H9 (cell line): ENCODE measurements at regions not wholly inside any gene's neighbourhood (a gene's known extent, or its start where the extent isn't known, plus 50 kb on each side); places are given as distances from the start of the nearest gene placed in this dataset.

Experiments used
- DNase-seq: peaks from one replicate; pipeline ENCODE4 v3.0.0-alpha.2; 2017
- H2AFZ ChIP-seq: one replicate; pipeline ENCODE4 v1.6.1; 2013; ENCODE audit warnings: mild to moderate bottlenecking, low read length, control low read depth, moderate library complexity
- H2AK5ac ChIP-seq: 2 replicates; pipeline ENCODE4 v1.6.1; 2013; ENCODE audit warnings: low read length, control low read depth, mixed read lengths; ENCODE audit not compliant: insufficient read length
- H2BK120ac ChIP-seq: one replicate; pipeline ENCODE4 v1.6.1; 2013; ENCODE audit warnings: low read depth, mild to moderate bottlenecking, low read length, control low read depth, inconsistent platforms; ENCODE audit not compliant: poor library complexity, severe bottlenecking
- H2BK12ac ChIP-seq: 2 replicates; pipeline ENCODE4 v1.6.1; 2013; ENCODE audit warnings: low read length, control low read depth, mixed read lengths, low read depth; ENCODE audit not compliant: insufficient read length
- H2BK15ac ChIP-seq: 2 replicates; pipeline ENCODE4 v1.6.1; 2013; ENCODE audit warnings: low read depth, low read length, control low read depth
- H2BK20ac ChIP-seq: one replicate; pipeline ENCODE4 v1.6.1; 2013; ENCODE audit warnings: low read depth, mild to moderate bottlenecking, low read length, control low read depth, inconsistent platforms; ENCODE audit not compliant: poor library complexity, severe bottlenecking
- H2BK5ac ChIP-seq: 2 replicates; pipeline ENCODE4 v1.6.1; 2013; ENCODE audit warnings: low read length, control low read depth, mixed read lengths; ENCODE audit not compliant: insufficient read length
- H3K14ac ChIP-seq: 2 replicates; pipeline ENCODE4 v1.6.1; 2013; ENCODE audit warnings: low read length, control low read depth; ENCODE audit not compliant: insufficient read depth
- H3K18ac ChIP-seq: 2 replicates; pipeline ENCODE4 v1.6.1; 2013; ENCODE audit warnings: low read depth, mild to moderate bottlenecking, mixed read lengths, low read length, control low read depth; ENCODE audit not compliant: insufficient read length
- H3K23ac ChIP-seq: 2 replicates; pipeline ENCODE4 v1.6.1; 2013; ENCODE audit warnings: low read length, control low read depth, mixed read lengths, low read depth; ENCODE audit not compliant: insufficient read length
- H3K23me2 ChIP-seq: 2 replicates; pipeline ENCODE4 v1.6.1; 2013; ENCODE audit warnings: low read depth, mild to moderate bottlenecking, mixed read lengths, low read length, control low read depth; ENCODE audit not compliant: insufficient read length, poor library complexity, severe bottlenecking
- H3K27ac ChIP-seq: 2 replicates; pipeline ENCODE4 v1.5.1; 2013; ENCODE audit warnings: low read length, control low read depth, mixed read lengths, low read depth; ENCODE audit not compliant: insufficient read length
- H3K27me3 ChIP-seq: 2 replicates; pipeline ENCODE4 v1.6.1; 2013; ENCODE audit warnings: low read length, control low read depth, inconsistent platforms; ENCODE audit not compliant: insufficient read depth
- H3K4ac ChIP-seq: 2 replicates; pipeline ENCODE4 v1.6.1; 2013; ENCODE audit warnings: low read depth, mild to moderate bottlenecking, control low read depth, inconsistent platforms, low read length, moderate library complexity
- H3K4me1 ChIP-seq: 2 replicates; pipeline ENCODE4 v1.6.1; 2013; ENCODE audit warnings: low read length, control low read depth, inconsistent platforms; ENCODE audit not compliant: insufficient read depth
- H3K4me2 ChIP-seq: 2 replicates; pipeline ENCODE4 v1.6.1; 2013; ENCODE audit warnings: low read length, control low read depth, mixed read lengths; ENCODE audit not compliant: insufficient read length, insufficient read depth
- H3K56ac ChIP-seq: 2 replicates; pipeline ENCODE4 v1.6.1; 2013; ENCODE audit warnings: low read depth, mild to moderate bottlenecking, mixed read lengths, low read length, control low read depth; ENCODE audit not compliant: insufficient read length
- H3K79me1 ChIP-seq: 2 replicates; pipeline ENCODE4 v1.6.1; 2013; ENCODE audit warnings: low read depth, mild to moderate bottlenecking, moderate library complexity, low read length, control low read depth, inconsistent platforms; ENCODE audit not compliant: insufficient read depth, poor library complexity, severe bottlenecking
- H3K79me2 ChIP-seq: 2 replicates; pipeline ENCODE4 v1.6.1; 2013; ENCODE audit warnings: low read length, control low read depth, inconsistent platforms; ENCODE audit not compliant: insufficient read depth
- H3K9ac ChIP-seq: 2 replicates; pipeline ENCODE4 v1.6.1; 2013; ENCODE audit warnings: low read length, control low read depth, mixed read lengths; ENCODE audit not compliant: insufficient read length; ENCODE audit errors: extremely low read depth
- H3K9me3 ChIP-seq: one replicate; pipeline ENCODE4 v1.6.1; 2013; ENCODE audit warnings: low read depth, low read length, inconsistent platforms; ENCODE audit not compliant: control insufficient read depth
- H3T11ph ChIP-seq: one replicate; pipeline ENCODE4 v1.6.1; 2013; ENCODE audit warnings: mild to moderate bottlenecking, low read length, control low read depth, inconsistent platforms
- H4K20me1 ChIP-seq: one replicate; pipeline ENCODE4 v1.6.1; 2013; ENCODE audit not compliant: control insufficient read depth, insufficient read length, insufficient read depth
- H4K5ac ChIP-seq: 2 replicates; pipeline ENCODE4 v1.6.1; 2013; ENCODE audit warnings: low read depth, mild to moderate bottlenecking, mixed read lengths, low read length, control low read depth; ENCODE audit not compliant: insufficient read length
- H4K8ac ChIP-seq: replicated peaks from 2 replicates; pipeline ENCODE4 v1.6.1; 2013; ENCODE audit warnings: low read length, control low read depth, mixed read lengths, low read depth; ENCODE audit not compliant: insufficient read length
- H4K91ac ChIP-seq: 2 replicates; pipeline ENCODE4 v1.6.1; 2013; ENCODE audit warnings: low read depth, mild to moderate bottlenecking, moderate library complexity, mixed read lengths, low read length, control low read depth; ENCODE audit not compliant: insufficient read length
- H3K27ac Mint-ChIP-seq, 3 experiments: 2 replicates in 2 of 3; 3 replicates in 1 of 3; pipeline ENCODE4 v1.8.0; 2020 to 2021; ENCODE audit warnings: mixed read lengths in 3 of 3, mild to moderate bottlenecking in 1 of 3, moderate library complexity in 1 of 3
- H3K27me3 Mint-ChIP-seq: 2 replicates; pipeline ENCODE4 v1.8.0; 2021; ENCODE audit warnings: low read depth, mild to moderate bottlenecking, moderate library complexity, mixed read lengths
- H3K36me3 Mint-ChIP-seq, 3 experiments: 2 replicates in 2 of 3; 3 replicates in 1 of 3; pipeline ENCODE4 v1.8.0; 2020 to 2021; ENCODE audit warnings: low read depth in 3 of 3, mixed read lengths in 3 of 3; ENCODE audit not compliant: insufficient read depth in 1 of 3
- H3K4me1 Mint-ChIP-seq, 2 experiments: 2 replicates each; pipeline ENCODE4 v1.8.0; 2020; ENCODE audit warnings: mixed read lengths in 2 of 2
- H3K4me3 Mint-ChIP-seq, 2 experiments: 2 replicates in 1 of 2; 3 replicates in 1 of 2; pipeline ENCODE4 v1.8.0; 2020 to 2021; ENCODE audit warnings: mild to moderate bottlenecking in 2 of 2, mixed read lengths in 2 of 2, moderate library complexity in 1 of 2
- H3K9me3 Mint-ChIP-seq, 2 experiments: 2 replicates in 1 of 2; 3 replicates in 1 of 2; pipeline ENCODE4 v1.8.0; 2020; ENCODE audit warnings: mild to moderate bottlenecking in 2 of 2, mixed read lengths in 2 of 2, moderate library complexity in 1 of 2
- CTCF ChIP-seq: fragments of 200-600 bp; sonication (generic); conservative IDR thresholded peaks from 3 replicates; pipeline ENCODE4 v1.8.0; 2021; ENCODE audit warnings: antibody characterized with exemption, mild to moderate bottlenecking
- WGBS: extraction: QIAGEN DNeasy Blood & Tissue Kit; methylation state at CpG from one replicate; pipeline ENCODE4 v1.1.7; 2013; ENCODE audit warnings: missing lambda C conversion rate, low lambda C conversion rate, mixed read lengths; ENCODE audit not compliant: insufficient read length; ENCODE audit errors: extremely low coverage; 5-methylcytosine and 5-hydroxymethylcytosine counted together

DNA sequence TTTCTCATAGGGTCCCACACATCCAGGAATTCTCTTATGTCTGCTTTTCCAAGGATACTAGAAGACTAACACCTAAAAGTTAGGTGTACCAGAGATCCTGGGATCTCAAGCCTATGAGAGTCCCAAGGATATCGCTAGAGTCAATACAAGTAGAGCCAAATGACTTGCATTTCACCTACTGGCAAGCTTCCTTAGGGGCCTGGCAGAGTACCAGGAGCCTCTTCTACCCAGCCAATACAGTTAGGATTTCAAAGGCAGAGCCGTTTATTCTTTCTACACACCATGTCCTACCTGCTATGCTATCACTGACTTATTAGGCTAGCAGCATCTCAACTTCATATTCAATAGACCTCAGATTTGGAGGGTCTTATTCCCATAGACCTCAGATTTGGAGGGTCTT is 53.5 kb upstream of the UNC5B start:
- Histone ChIP-seq H3K9me3 (no peaks in the 10 kb centered on the region), H4K8ac (no peak overlapping the region), H2AK5ac (no peak overlapping the region), H2AFZ (no peak overlapping the region), H2BK5ac (no peak overlapping the region), H2BK12ac (no peak overlapping the region), H3K14ac (no peak overlapping the region), H3K56ac (no peak overlapping the region), H4K20me1 (no peaks in the 10 kb centered on the region), H3K79me1 (no peaks in the 10 kb centered on the region), H3K9ac (no peak overlapping the region), H3K27ac (no peak overlapping the region), H4K5ac (no peak overlapping the region), H3K18ac (no peak overlapping the region), H3K23ac (no peak overlapping the region), H4K91ac (no peak overlapping the region), H3T11ph (no peak overlapping the region), H2BK120ac (no peak overlapping the region), H3K4me1 (no peaks in the 10 kb centered on the region), H3K4ac (no peak overlapping the region), H3K27me3 (no peaks in the 10 kb centered on the region), H3K4me2 (no peak overlapping the region), H3K23me2 (no peaks in the 10 kb centered on the region), H2BK20ac (no peak overlapping the region), H2BK15ac (no peak overlapping the region), H3K79me2 (no peaks in the 10 kb centered on the region)
- no CpG with 5 or more reads among the region's 2 CpGs for WGBS
- H3K4me3 Mint-ChIP-seq, result no peak overlapping the region
- no peak for DNase-seq
- TF ChIP-seq CTCF, result no peak
- peaks cover 11% of the 10 kb centered on the region for H3K27me3 Mint-ChIP-seq
- H3K27ac Mint-ChIP-seq, result no peak overlapping the region
- no peaks in the 10 kb centered on the region; a peak in 1 of 5 replicates for H3K9me3 Mint-ChIP-seq
- peaks cover 0 to 6% of the 10 kb centered on the region in 2 experiments; a peak in 1 of 4 replicates for H3K4me1 Mint-ChIP-seq
- no peaks in the 10 kb centered on the region for H3K36me3 Mint-ChIP-seq
